CD4-positive, alpha-beta T cell treated with Interleukin-6 for 4 hours (primary cell): ENCODE measurements at regions not wholly inside any gene's neighbourhood (a gene's known extent, or its start where the extent isn't known, plus 50 kb on each side); places are given as distances from the start of the nearest gene placed in this dataset.
"Not testable (repeated sequence)": the region's sequence is repeated elsewhere in the genome, so short reads cannot be mapped to it uniquely, and the experiment has no call there.

Source experiments
- DNase-seq: peaks from one replicate; pipeline ENCODE4 v3.0.0-alpha.2; 2020; ENCODE audit warnings: mixed read lengths

GRCh38 chr3:182000447-182000846 is 288.7 kb downstream of the SOX2 start:
- no peak for DNase-seq

GRCh38 chr3:182005219-182005618 is 293.5 kb downstream of the SOX2 start:
- DNase-seq: no peak

- no peak for DNase-seq
Measured at GRCh38 chr3:182005701-182006100, 294.0 kb downstream of the SOX2 start.

GRCh38 chr3:182006431-182006830 is 294.7 kb downstream of the SOX2 start:
- DNase-seq: no peak

GRCh38 chr3:182007441-182007840 is 295.7 kb downstream of the SOX2 start:
- no peak for DNase-seq

- no peak for DNase-seq
Measured at GRCh38 chr3:182018361-182018760, 306.6 kb downstream of the SOX2 start.

- DNase-seq: no peak
Measured at GRCh38 chr3:182019926-182020325, 308.2 kb downstream of the SOX2 start.

- DNase-seq: no peak
Measured at GRCh38 chr3:182023843-182024242, 312.1 kb downstream of the SOX2 start.

- DNase-seq: no peak
Measured at GRCh38 chr3:182027366-182027765, 315.6 kb downstream of the SOX2 start.

GRCh38 chr3:182028081-182028480 is 316.4 kb downstream of the SOX2 start:
- no peak for DNase-seq

GRCh38 chr3:182034231-182034630 is 322.5 kb downstream of the SOX2 start:
- DNase-seq: not testable (repeated sequence)

- no peak for DNase-seq
Measured at GRCh38 chr3:182035324-182035723, 323.6 kb downstream of the SOX2 start.

GRCh38 chr3:182036382-182036781 is 324.7 kb downstream of the SOX2 start:
- DNase-seq: no peak

GRCh38 chr3:182041668-182042291 is 330.1 kb downstream of the SOX2 start:
- DNase-seq: no peak

- no peak for DNase-seq
Measured at GRCh38 chr3:182045736-182046135, 334.0 kb downstream of the SOX2 start.

- no peak for DNase-seq
Measured at GRCh38 chr3:182046166-182046764, 334.5 kb downstream of the SOX2 start.

GRCh38 chr3:182050932-182051331 is 339.2 kb downstream of the SOX2 start:
- no peak for DNase-seq

GRCh38 chr3:182052332-182052731 is 340.6 kb downstream of the SOX2 start:
- DNase-seq: no peak

GRCh38 chr3:182052757-182053156 is 341.0 kb downstream of the SOX2 start:
- DNase-seq: no peak

GRCh38 chr3:182058488-182058887 is 346.8 kb downstream of the SOX2 start:
- no peak for DNase-seq

- DNase-seq: no peak
Measured at GRCh38 chr3:182063742-182064141, 352.0 kb downstream of the SOX2 start.

- no peak for DNase-seq
Measured at GRCh38 chr3:182067423-182067822, 355.7 kb downstream of the SOX2 start.

- DNase-seq: no peak
Measured at GRCh38 chr3:182078316-182078715, 366.6 kb downstream of the SOX2 start.

- DNase-seq: no peak
Measured at GRCh38 chr3:182078929-182079328, 367.2 kb downstream of the SOX2 start.

GRCh38 chr3:182081096-182081495 is 369.4 kb downstream of the SOX2 start:
- DNase-seq: no peak
